ENCODE measurements at regions not wholly inside any gene's neighbourhood (a gene's known extent, or its start where the extent isn't known, plus 50 kb on each side); places are given as distances from the start of the nearest gene placed in this dataset.
"Not testable (repeated sequence)": the region's sequence is repeated elsewhere in the genome, so short reads cannot be mapped to it uniquely, and the experiment has no call there.

- DNase-seq (ENCODE audit: low read depth in 2 of 2): no peak
Observed at GRCh38 chr13:59408738-59409137, 755.0 kb downstream of the DIAPH3 start.

- DNase-seq (ENCODE audit: low read depth in 2 of 2): no peak
Observed at GRCh38 chr13:59409211-59409610, 754.5 kb downstream of the DIAPH3 start.

- no peak for DNase-seq (ENCODE audit: low read depth in 2 of 2)
Observed at GRCh38 chr13:59409634-59410200, 754.0 kb downstream of the DIAPH3 start.

- DNase-seq (ENCODE audit: low read depth in 2 of 2): no peak
Observed at GRCh38 chr13:59413126-59413525, 750.6 kb downstream of the DIAPH3 start.

GRCh38 chr13:59414006-59414405 is 749.7 kb downstream of the DIAPH3 start:
- DNase-seq (ENCODE audit: low read depth in 2 of 2): no peak

- DNase-seq (ENCODE audit: low read depth in 2 of 2): no peak
Observed at GRCh38 chr13:59415498-59415897, 748.2 kb downstream of the DIAPH3 start.

GRCh38 chr13:59416561-59416960 is 747.2 kb downstream of the DIAPH3 start:
- DNase-seq (ENCODE audit: low read depth in 2 of 2): no peak

- DNase-seq (ENCODE audit: low read depth in 2 of 2): no peak
Observed at GRCh38 chr13:59422646-59423045, 741.1 kb downstream of the DIAPH3 start.

GRCh38 chr13:59423708-59424340 is 739.9 kb downstream of the DIAPH3 start:
- no peak for DNase-seq (ENCODE audit: low read depth in 2 of 2)

GRCh38 chr13:59424661-59425060 is 739.1 kb downstream of the DIAPH3 start:
- no peak for DNase-seq (ENCODE audit: low read depth in 2 of 2)

- DNase-seq (ENCODE audit: low read depth in 2 of 2): no peak
Observed at GRCh38 chr13:59425211-59425741, 738.5 kb downstream of the DIAPH3 start.

GRCh38 chr13:59435024-59435423 is 728.7 kb downstream of the DIAPH3 start:
- no peak for DNase-seq (ENCODE audit: low read depth in 2 of 2)

GRCh38 chr13:59437544-59438301 is 726.0 kb downstream of the DIAPH3 start:
- no peak for DNase-seq (ENCODE audit: low read depth in 2 of 2)

- no peak for DNase-seq (ENCODE audit: low read depth in 2 of 2)
Observed at GRCh38 chr13:59439776-59440428, 723.8 kb downstream of the DIAPH3 start.

- DNase-seq (ENCODE audit: low read depth in 2 of 2): not testable (repeated sequence)
Observed at GRCh38 chr13:59441068-59441467, 722.7 kb downstream of the DIAPH3 start.

- no peak for DNase-seq (ENCODE audit: low read depth in 2 of 2)
Observed at GRCh38 chr13:59441596-59442280, 722.0 kb downstream of the DIAPH3 start.

GRCh38 chr13:59442461-59442860 is 721.3 kb downstream of the DIAPH3 start:
- no peak for DNase-seq (ENCODE audit: low read depth in 2 of 2)

- DNase-seq (ENCODE audit: low read depth in 2 of 2): no peak
Observed at GRCh38 chr13:59442944-59443486, 720.7 kb downstream of the DIAPH3 start.

- no peak for DNase-seq (ENCODE audit: low read depth in 2 of 2)
Observed at GRCh38 chr13:59444210-59444857, 719.4 kb downstream of the DIAPH3 start.

- DNase-seq (ENCODE audit: low read depth in 2 of 2): no peak
Observed at GRCh38 chr13:59445812-59446211, 717.9 kb downstream of the DIAPH3 start.

- no peak for DNase-seq (ENCODE audit: low read depth in 2 of 2)
Observed at GRCh38 chr13:59446391-59446790, 717.3 kb downstream of the DIAPH3 start.
